K562 (cell line): ENCODE measurements at regions not wholly inside any gene's neighbourhood (a gene's known extent, or its start where the extent isn't known, plus 50 kb on each side); places are given as distances from the start of the nearest gene placed in this dataset.

Experiments
- ATAC-seq: fragments of 200-7000 bp; cut with Tn5 transposase; 3 replicates; pipeline ENCODE4 v1.9.1; 2020; ENCODE audit warnings: moderate library complexity
- BruUV-seq: library from RNA; stranded (reverse); fragments of 400-500 nt; replicated peaks from 2 replicates; lab custom pipeline; 2021; lab: Mats Ljungman, UMichigan
- CTCF ChIA-PET: fragments of 300-600 bp; formaldehyde crosslinking; extraction: SDS; loops from one replicate; lab custom pipeline; 2021; ENCODE audit warnings: low intra/inter-chr PET ratio; lab: Yijun Ruan, JAX
- POLR2A ChIA-PET: fragments of 300-600, 350-650 bp; sonication (Branson Sonifier 250); formaldehyde crosslinking; extraction: SDS; loops from one replicate; lab custom pipeline; 2021; ENCODE audit warnings: antibody characterized with exemption, inconsistent platforms; lab: Yijun Ruan, JAX
- DNase-seq, 4 experiments: peaks; one replicate each; pipeline versions ENCODE4 v3.0.0 to v3.0.0-alpha.2; 2011 to 2018; ENCODE audit warnings: low spot score in 3 of 4, mixed read lengths in 3 of 4; ENCODE audit errors: extremely low read depth in 1 of 4
- FAIRE-seq: peaks from 2 replicates; lab custom pipeline; 2011; peaks lifted over from hg19 to GRCh38; lab: Jason Lieb, UNC
- H2AFZ ChIP-seq: 2 replicates; pipeline ENCODE4 v1.6.0; 2011; ENCODE audit warnings: low read depth, low read length, control low read depth, inconsistent platforms
- H3K27ac ChIP-seq: fragments of 200-600 bp; 3 replicates; pipeline ENCODE4 v1.8.0; 2011; ENCODE audit warnings: low read depth, mild to moderate bottlenecking, control low read depth, inconsistent platforms, low read length, moderate library complexity, mixed read lengths; ENCODE audit errors: extremely low read depth
- H3K27me3 ChIP-seq, 2 experiments: fragments of 300-600 bp in 1 of 2; 2 replicates in 1 of 2; 3 replicates in 1 of 2; pipeline versions ENCODE4 v1.6.0 to v1.8.0; 2011; ENCODE audit warnings: inconsistent platforms in 2 of 2, low read length in 2 of 2, mild to moderate bottlenecking in 1 of 2, mixed read lengths in 1 of 2, moderate library complexity in 1 of 2; ENCODE audit not compliant: control insufficient read depth in 2 of 2, insufficient read depth in 2 of 2
- H3K36me3 ChIP-seq: fragments of 300-600 bp; 3 replicates; pipeline ENCODE4 v1.8.0; 2011; ENCODE audit warnings: mild to moderate bottlenecking, low read length, inconsistent platforms; ENCODE audit not compliant: control insufficient read depth, insufficient read depth
- H3K4me1 ChIP-seq, 2 experiments: fragments of 200-600 bp in 1 of 2; replicated peaks in 1 of 2; 2 replicates in 1 of 2; 3 replicates in 1 of 2; pipeline versions ENCODE4 v1.5.1 to v1.8.0; 2011; ENCODE audit warnings: inconsistent platforms in 2 of 2, low read length in 2 of 2, mild to moderate bottlenecking in 1 of 2, mixed read lengths in 1 of 2, moderate library complexity in 1 of 2; ENCODE audit not compliant: control insufficient read depth in 2 of 2, insufficient read depth in 2 of 2
- H3K4me2 ChIP-seq: 2 replicates; pipeline ENCODE4 v1.6.1; 2011; ENCODE audit warnings: low read length, control low read depth, inconsistent platforms, mixed read lengths; ENCODE audit not compliant: insufficient read depth
- H3K4me3 ChIP-seq: fragments of 200-600 bp; sonication (generic), shearing (Covaris generic); 2 replicates; pipeline ENCODE4 v1.5.1; 2016; ENCODE audit warnings: control low read depth, inconsistent platforms
- H3K79me2 ChIP-seq: fragments of 200-600 bp; 3 replicates; pipeline ENCODE4 v1.8.0; 2011; ENCODE audit warnings: low read length, inconsistent platforms; ENCODE audit not compliant: control insufficient read depth, insufficient read depth
- H3K9ac ChIP-seq, 2 experiments: 2 replicates each; pipeline versions ENCODE4 v1.6.0 to v1.6.1; 2011; ENCODE audit warnings: low read depth in 2 of 2, low read length in 2 of 2, control low read depth in 1 of 2, inconsistent platforms in 1 of 2, mild to moderate bottlenecking in 1 of 2, mixed read lengths in 1 of 2; ENCODE audit not compliant: insufficient read depth in 1 of 2
- H3K9me1 ChIP-seq: one replicate; pipeline ENCODE4 v1.6.0; 2011; ENCODE audit warnings: inconsistent platforms, mild to moderate bottlenecking, low read length, moderate library complexity; ENCODE audit not compliant: control insufficient read depth, insufficient read depth
- H3K9me3 ChIP-seq: replicated peaks from 2 replicates; pipeline ENCODE4 v1.5.1; 2011; ENCODE audit warnings: low read depth, low read length, inconsistent platforms; ENCODE audit not compliant: control insufficient read depth, insufficient read depth
- H4K20me1 ChIP-seq: replicated peaks from 2 replicates; pipeline ENCODE4 v1.6.1; 2011; ENCODE audit warnings: low read length, inconsistent platforms, mixed read lengths; ENCODE audit not compliant: control insufficient read depth, insufficient read depth
- CHCHD3 ChIP-seq: fragments of 250-450 bp; sonication (Bioruptor Pico); IDR thresholded peaks from 2 replicates; pipeline ENCODE4 v2.1.2; 2022; ENCODE audit warnings: mild to moderate bottlenecking
- CREB5 ChIP-seq: fragments of 250-450 bp; sonication (Bioruptor Pico); IDR thresholded peaks from 2 replicates; pipeline ENCODE4 v1.5.0; 2020; ENCODE audit warnings: mild to moderate bottlenecking
- HINFP ChIP-seq: fragments of 450-650 bp; conservative IDR thresholded peaks from 2 replicates; pipeline ENCODE4 v1.6.1; 2016; ENCODE audit warnings: missing genetic modification characterization, low read depth, mild to moderate bottlenecking, control low read depth, missing compliant biosample characterization
- HNRNPL ChIP-seq: fragments of 200-400 bp; formaldehyde crosslinking; IDR thresholded peaks from 2 replicates; pipeline ENCODE4 v1.6.1; 2017; ENCODE audit warnings: low read depth, mild to moderate bottlenecking, low read length
- NFE2 ChIP-seq: IDR thresholded peaks from 2 replicates; pipeline ENCODE4 v1.6.1; 2014; ENCODE audit warnings: antibody characterized with exemption, low read depth
- SMAD4 ChIP-seq: fragments of 250-450 bp; sonication (Bioruptor Pico); conservative IDR thresholded peaks from 2 replicates; pipeline ENCODE4 v1.8.0; 2021; ENCODE audit warnings: inconsistent platforms, mild to moderate bottlenecking, moderate library complexity
- SRSF3 ChIP-seq: fragments of 200-400 bp; formaldehyde crosslinking; IDR thresholded peaks from 2 replicates; pipeline ENCODE4 v1.6.1; 2016; ENCODE audit warnings: mild to moderate bottlenecking, low read length, moderate library complexity; ENCODE audit not compliant: insufficient read depth
- ZNF121 ChIP-seq: sonication (generic); formaldehyde crosslinking; conservative IDR thresholded peaks from 2 replicates; pipeline ENCODE4 v1.8.0; 2022; ENCODE audit warnings: missing genetic modification reagents
- ZNF134 ChIP-seq: fragments of 250-450 bp; sonication (Bioruptor Pico); conservative IDR thresholded peaks from 2 replicates; pipeline ENCODE4 v1.4.0; 2020
- ZNF551 ChIP-seq: fragments of 250-450 bp; sonication (Bioruptor Pico); IDR thresholded peaks from 2 replicates; pipeline ENCODE4 v1.5.0; 2021; ENCODE audit warnings: mild to moderate bottlenecking, moderate library complexity
- WGBS: fragments of 100-300 bp; shearing (Covaris generic); methylation state at CpG from one replicate; pipeline ENCODE4 v1.1.6; 2016; ENCODE audit warnings: low coverage, mixed read lengths; ENCODE audit not compliant: insufficient coverage; ENCODE audit errors: missing lambda C conversion rate; 5-methylcytosine and 5-hydroxymethylcytosine counted together
- in situ Hi-C: fragments of 300-500 bp; cut with MboI; formaldehyde crosslinking; loops from 4 replicates; pipeline ENCODE4 v1.15.0; 2018; ENCODE audit warnings: inconsistent platforms, mixed read lengths
- intact Hi-C: fragments of 100-400 bp; cut with micrococcal nuclease; formaldehyde crosslinking; loops from 2 replicates; pipeline ENCODE4 v1.14.2; 2022

- ATAC-seq = no peak
- no peaks in the 10 kb centered on the region for H3K79me2 ChIP-seq
- H3K36me3 ChIP-seq = no peaks in the 10 kb centered on the region
- no peaks in the 10 kb centered on the region for H3K9me1 ChIP-seq
- no peak overlapping the region for H3K27ac ChIP-seq
- H3K27me3 ChIP-seq = no peaks in the 10 kb centered on the region
- peaks cover 0 to 8% of the 10 kb centered on the region in 2 experiments; a peak in 1 of 5 replicates for H3K4me1 ChIP-seq
- no peak overlapping the region for H3K4me3 ChIP-seq
- intact Hi-C loops = no loop called here
- CTCF ChIA-PET = no interaction called here
- no peak overlapping the region for H2AFZ ChIP-seq
- H3K9ac ChIP-seq = no peak overlapping the region
- DNase-seq = no peak
- FAIRE-seq = no peak
- H4K20me1 ChIP-seq = no peaks in the 10 kb centered on the region
- H3K9me3 ChIP-seq = no peaks in the 10 kb centered on the region
- no peak for TF ChIP-seq ZNF134 (CRISPR knock-in tag)
- TF ChIP-seq SRSF3 = no peak
- TF ChIP-seq ZNF551 (CRISPR knock-in tag) = no peak
- no peak for TF ChIP-seq HINFP (tag)
- no peak for TF ChIP-seq CREB5 (CRISPR knock-in tag)
- no peak for TF ChIP-seq CHCHD3
- TF ChIP-seq ZNF121 (CRISPR knock-in tag) = no peak
- TF ChIP-seq NFE2 = no peak
- no peak for TF ChIP-seq SMAD4 (CRISPR knock-in tag)
- no peak for TF ChIP-seq HNRNPL
- no peak overlapping the region for H3K4me2 ChIP-seq
- in situ Hi-C loops = no loop called here
- 14% methylated on average over 7 of the region's 11 CpGs for WGBS
- POLR2A ChIA-PET = interaction anchor here (0.5 to 0.6 kb wide), 2 partner anchors 12 to 24 kb away, joined by 3 read pairs; no protein-coding TSS in a partner anchor
- no TSS peak for BruUV-seq
Measured at GRCh38 chr15:87734571-87735373, 521.8 kb downstream of the NTRK3 start.
